ENCODE measurements at regions not wholly inside any gene's neighbourhood (a gene's known extent, or its start where the extent isn't known, plus 50 kb on each side); places are given as distances from the start of the nearest gene placed in this dataset.
"Not testable (repeated sequence)": the region's sequence is repeated elsewhere in the genome, so short reads cannot be mapped to it uniquely, and the experiment has no call there.

DNA sequence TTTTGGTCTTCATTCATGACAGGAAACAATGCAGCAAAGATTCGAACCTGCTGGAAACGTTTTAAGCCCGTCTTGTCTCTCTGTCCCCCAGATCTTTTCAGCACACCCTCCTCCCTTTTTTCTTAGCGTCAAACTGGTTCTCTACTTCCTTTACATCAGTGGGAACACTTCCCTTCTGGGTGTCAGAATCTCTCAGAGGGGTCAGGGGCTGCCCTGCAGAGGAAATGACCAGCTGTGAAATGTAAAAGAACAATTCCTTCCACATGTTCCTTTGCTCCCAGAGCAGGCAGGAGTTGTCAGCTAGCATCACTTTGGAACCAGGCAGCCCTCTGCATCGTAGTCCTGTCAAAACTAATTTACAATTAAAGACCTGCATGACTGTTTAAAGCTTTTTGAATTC, 619.0 kb downstream of the TFAP2A start:
- DNase-seq: no peak

DNA sequence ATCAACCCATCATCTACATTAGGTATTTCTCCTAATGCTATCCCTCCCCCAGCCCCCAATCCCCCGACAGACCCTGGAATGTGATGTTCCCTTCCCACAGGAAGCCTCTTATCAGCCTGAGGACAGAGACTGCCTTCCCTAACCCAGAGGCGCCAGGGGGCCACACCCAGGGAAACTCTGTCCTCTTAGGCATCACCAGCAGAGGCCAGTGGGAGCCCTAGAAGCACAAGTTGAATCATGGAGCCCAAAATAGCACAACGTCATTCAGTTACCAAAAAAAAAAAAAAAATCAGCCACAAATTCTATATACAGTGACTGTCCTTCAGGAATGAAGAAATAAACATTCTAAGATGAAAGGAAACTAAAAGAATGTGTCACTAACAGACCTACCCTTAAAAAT, 625.7 kb downstream of the TFAP2A start:
- no peak for DNase-seq

DNA sequence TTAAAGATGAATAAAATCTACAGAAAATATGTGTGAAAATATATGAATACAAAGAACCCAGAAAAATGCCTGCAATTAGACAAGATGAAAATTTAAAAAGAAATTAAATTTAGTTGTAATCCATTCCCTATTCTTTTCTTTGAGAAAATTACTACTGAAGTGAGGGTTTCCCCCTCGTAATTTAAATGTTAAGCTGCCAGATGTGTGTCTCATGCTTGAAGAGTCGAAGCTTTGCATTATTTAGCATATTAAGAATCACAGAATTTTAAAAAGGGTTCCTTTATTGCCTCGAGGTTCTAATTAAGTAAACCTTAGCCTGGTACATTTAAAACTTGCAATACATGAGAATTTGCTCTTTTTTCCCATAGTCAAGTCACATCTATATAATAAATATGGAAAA, 630.1 kb downstream of the TFAP2A start:
- DNase-seq: no peak

DNA sequence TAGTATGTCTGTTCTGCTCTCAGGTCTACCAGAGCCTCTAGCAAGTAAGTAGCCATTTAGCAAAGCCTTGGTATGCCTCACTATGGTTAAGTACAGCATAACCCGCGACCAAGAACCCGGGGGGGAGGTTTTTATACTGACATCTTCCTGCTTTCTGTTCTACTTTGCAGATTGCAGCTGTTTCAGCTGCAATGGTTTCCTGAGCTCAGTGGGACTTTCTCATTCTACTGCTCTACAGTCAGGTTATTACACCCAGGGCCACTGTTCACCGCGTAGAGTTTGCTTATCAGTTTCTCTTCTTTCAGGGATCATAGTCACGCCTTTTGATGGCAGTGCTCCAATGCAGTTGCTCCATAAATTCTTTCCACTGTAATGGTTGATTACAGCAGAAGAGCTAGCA, 631.3 kb downstream of the TFAP2A start:
- DNase-seq: no peak

DNA sequence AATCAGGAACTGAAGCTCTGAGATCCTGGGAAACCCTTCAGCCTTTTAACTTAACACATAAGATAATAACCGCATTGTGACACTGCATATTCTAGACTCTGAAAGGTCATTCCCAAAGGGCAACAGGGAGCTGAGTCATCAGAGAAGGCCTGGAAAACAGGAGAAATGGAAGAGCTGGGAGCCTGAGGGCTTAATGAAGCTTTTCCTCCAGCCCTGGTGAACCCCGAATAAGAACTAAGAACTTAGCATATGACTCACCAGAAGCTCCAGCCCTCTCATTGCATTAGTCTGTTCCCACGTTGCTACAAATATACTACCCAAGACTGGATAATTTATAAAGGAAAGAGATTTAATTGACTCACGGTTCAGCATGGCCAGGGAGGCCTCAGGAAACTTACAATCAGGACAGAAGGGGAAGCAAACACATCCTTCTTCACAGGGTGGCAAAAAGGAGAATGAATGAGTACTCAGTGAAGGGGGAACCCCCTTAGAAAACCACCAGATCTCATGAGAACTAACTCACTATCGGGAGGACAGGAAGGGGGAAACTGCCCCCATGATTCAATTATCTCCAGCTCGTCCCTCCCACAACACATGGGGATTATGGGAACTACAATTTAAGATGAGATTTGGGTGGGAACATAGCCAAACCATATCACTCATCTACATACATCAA, 648.5 kb downstream of the TFAP2A start:
- no peak for DNase-seq

DNA sequence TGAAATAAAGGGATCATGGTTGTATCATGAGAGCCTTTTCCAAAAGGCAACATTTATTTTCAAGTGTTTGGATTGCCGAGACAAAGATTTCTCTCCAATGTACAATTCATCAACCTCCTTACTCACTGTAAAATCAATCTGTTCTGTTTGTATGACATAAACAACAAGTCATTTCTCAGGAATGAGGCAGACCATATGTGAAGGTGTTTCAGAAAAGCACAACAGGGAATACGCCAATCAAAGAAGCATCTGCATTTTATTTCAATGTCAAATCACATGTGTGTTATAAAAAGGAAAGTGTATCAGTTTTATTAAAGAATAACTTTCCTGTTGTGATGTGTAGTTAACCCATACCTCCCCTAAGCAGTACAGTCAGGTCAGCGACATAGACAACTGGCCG, 653.7 kb downstream of the TFAP2A start:
- DNase-seq: no peak

DNA sequence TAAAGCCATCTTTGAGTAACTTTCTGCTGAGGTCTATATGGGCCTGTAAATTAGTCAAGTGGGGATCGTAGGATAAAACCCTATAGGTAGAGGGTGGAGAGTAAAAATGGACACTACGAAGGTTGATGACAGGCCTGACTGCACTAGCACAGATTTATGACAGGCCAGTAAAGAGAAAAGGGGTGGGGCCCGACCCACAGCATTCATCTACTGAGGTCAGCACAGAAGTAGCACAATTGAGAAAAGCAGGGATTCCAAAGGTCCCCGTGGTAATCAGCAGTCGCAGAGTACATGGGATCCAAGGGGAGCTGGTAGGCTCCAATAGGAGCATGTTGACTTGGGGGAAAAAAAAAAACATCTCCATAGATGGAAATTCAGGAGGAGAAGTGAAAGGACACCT, 660.4 kb downstream of the TFAP2A start:
- DNase-seq: no peak

DNA sequence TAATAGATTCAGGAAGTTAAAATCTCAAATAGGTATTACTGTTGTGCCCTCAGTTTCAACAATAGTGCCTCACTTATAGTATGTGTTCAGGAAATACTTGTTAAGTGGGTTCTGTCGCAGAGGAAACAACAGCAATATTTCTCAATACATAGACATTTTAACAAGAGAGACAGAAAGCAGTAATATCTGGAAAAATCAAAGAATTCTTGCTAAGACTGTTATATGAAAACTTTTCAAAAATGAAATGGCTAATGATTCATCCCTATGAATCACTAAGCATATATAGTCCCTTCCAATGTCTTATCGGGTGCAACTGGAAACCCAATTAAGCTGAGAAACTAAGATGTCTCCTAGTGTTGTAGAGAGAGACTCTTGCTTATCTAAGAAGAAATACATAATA, 668.9 kb downstream of the TFAP2A start:
- no peak for DNase-seq

DNA sequence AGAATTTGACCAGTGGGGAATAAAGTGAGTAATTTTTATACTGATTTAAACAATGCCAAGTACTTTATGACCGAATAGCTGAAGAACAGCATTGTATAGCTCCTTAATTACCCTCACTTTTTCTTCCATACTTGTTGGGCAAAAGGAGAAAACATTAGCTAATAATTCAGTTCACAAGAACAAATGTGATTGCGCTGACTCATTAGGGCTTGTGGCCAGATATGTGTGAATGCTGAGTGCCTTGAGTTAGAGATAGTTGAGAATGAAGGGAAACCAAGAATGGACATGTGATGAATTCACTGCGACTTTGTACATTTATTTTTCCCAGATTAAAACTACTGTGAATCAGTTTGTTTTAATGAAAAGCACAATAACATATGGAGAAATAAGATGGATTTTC, 669.4 kb downstream of the TFAP2A start:
- DNase-seq: no peak

DNA sequence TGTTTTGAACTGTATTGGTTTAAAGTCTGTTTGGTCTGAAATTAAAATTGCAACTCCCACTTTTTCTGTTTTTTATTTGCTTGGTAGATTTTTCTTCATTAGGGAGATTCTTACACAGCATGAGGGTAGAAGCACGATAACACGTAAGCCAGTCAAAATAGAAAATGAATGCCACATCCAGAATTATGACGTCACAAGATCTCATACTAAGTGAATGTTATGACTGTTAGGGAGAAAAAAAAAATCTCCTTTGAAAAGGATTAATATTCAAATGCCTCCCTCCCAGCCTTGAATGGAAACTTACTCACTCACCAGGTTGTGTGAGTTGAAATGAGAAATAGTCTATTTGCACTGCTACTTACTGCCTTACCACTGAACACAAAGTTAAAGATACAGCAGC, 670.8 kb downstream of the TFAP2A start:
- DNase-seq: no peak

DNA sequence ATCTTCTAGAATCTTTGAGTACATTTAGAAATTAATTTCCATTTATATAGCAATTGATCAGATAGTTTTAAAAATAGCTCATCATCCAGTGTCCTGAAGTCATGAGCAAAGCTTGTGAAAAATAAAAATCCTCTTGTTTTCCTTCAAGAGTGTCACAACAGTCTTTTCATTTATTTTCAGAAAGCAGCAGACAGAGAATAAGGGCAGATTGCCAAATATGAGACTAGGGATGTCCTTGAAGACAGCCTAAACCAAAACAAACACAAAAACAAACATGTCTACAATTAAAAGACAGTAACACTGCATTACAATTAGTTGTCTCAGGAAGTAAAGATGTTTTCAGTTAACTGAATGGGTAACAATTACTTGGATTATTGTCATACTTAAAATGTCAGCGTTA, 682.8 kb downstream of the TFAP2A start:
- no peak for DNase-seq

DNA sequence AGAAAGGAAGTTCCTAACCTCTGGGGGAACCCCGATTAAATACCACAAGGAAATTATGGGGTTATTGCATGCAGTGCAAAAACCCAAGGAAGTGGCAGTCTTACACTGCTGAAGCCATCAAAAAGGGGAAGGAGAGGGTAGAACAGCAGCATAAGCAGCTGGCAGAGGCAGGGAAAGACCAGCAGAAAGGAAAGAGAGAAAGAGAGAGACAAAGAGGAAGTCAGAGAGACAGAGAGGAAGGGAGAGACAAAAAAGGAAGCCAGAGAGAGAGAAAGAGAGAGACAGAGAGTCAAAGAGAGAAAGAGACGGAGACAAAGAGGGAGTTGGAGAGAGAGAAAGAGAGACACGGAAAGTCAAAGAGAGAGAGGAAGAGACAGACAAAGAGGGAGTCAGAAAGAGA, 689.1 kb downstream of the TFAP2A start:
- not testable (repeated sequence) for DNase-seq

DNA sequence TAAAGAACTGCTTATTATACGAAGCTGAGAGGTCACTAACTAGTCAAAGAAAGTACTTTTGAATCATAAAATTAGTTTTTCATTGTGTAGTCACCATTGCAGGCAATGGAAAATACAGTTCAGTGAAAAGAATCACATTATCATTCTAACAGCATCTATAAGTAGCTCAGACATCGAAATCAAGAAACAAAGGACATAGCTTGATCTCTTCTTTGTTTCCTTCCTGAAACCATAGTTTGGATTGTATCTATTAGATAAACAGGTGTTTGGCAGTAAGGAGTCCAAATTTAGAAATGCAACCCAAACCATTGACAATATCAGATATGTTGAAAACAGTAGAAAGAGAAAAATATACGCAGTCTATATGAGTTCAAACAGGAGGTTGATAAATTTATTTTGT, 697.3 kb downstream of the TFAP2A start:
- no peak for DNase-seq

DNA sequence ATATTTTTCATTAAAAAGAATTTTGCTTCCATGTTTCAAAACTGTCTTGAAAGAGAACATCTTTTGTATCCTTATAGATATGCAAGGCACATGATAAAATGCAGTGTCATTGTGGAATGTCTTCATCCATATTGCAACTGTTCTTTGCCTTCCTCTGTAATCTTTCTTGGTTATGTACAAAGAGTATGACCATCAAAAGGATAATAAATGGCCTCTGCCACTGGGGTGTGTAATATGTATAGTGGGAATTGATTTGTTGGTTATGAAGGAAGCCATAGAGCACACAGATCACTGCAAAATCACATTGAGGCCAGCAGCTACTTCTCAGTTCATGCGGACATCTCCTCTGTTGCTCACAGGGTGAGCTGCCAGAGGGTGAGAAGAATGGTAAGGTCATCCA, 703.5 kb downstream of the TFAP2A start:
- DNase-seq: no peak

DNA sequence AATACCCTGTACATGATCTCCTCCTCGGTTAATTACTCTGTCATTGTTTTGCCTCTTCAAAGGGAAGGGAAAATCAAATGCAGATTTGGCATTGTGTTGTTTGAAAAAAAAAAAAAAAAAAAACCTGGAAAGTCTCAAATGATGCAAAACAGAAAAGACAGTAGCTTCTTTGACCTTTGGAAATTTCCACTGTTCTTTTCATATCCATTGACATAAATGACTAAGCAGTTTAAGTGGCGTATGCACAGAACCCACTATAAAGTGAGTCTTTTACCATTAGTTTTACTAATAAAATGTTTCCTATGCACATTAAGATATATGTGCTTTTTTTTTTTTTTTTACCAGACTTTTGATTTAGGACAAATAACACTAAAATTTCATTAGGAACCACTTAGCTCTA, 704.3 kb downstream of the TFAP2A start:
- no peak for DNase-seq

DNA sequence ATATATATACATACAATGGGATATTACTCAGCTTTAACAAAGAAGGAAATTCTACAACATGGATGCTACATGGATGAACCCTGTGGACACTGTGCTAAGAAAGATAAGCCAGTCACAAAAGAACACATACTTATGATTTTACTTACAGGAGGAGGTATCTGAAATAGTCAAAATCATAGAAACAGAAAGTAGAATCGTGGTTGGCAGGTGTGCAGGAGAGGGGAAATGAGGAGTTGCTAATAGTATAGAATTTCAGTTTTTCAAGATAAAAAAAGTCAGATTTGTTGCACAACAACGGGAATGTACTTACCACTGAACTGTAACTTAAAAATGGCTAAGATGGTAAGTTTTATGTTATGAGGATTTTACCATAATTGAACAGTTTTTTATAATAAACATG, 706.3 kb downstream of the TFAP2A start:
- DNase-seq: no peak

DNA sequence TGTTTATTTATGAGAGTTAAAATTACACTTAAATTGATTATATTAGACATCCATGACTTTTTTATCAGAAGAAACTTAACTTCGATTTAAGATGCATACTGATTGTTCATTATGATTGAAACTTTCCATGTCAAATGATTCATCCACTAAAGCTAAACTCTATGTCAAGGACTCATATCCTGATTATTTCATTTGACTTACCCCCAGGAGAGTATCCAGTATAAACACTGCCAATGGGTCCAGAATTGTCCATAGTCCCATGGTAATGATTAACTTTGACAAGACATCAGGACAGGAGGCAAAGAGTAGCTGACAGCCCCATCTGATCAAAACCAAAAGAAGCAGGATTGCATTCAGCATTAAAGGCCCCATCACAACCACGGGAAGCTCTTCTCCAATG, 709.9 kb downstream of the TFAP2A start:
- DNase-seq: no peak

DNA sequence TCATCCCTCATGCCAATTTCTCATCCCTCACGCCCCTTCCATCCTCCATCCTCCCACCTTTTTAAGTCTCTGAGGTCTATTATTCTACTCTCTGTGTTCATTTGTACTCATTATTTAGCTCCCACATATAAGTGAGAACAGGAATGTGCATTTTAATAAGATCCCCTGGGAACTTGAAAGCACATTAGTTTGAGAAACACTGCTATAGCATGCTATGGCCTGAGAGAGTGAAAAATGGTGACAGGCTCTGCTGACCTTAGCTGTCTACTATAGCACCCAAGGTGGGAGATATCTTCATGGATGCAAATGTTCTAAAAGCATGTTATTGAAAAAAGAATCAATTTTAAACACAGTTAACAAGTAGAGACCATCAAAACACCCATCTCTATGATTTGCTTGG, 712.0 kb downstream of the TFAP2A start:
- DNase-seq: no peak

DNA sequence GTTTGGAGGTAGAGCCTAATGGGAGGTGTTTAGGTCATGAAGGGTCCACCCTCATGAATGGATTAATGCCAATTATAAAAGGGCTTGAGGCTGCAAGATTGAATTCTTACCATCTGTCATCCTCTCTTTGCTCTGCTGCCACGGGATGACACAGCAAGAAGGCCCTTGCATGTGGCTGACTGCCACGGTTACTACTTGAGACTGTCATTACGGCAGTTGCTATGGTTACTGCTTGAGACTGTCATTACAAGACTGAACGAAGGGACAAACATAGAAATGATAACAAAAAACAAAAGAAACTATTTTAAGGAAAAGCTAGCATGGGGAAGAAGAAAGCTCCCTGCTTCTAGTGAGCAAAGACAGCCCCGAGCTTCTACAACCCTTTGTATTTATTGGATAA, 715.0 kb downstream of the TFAP2A start:
- DNase-seq: no peak

DNA sequence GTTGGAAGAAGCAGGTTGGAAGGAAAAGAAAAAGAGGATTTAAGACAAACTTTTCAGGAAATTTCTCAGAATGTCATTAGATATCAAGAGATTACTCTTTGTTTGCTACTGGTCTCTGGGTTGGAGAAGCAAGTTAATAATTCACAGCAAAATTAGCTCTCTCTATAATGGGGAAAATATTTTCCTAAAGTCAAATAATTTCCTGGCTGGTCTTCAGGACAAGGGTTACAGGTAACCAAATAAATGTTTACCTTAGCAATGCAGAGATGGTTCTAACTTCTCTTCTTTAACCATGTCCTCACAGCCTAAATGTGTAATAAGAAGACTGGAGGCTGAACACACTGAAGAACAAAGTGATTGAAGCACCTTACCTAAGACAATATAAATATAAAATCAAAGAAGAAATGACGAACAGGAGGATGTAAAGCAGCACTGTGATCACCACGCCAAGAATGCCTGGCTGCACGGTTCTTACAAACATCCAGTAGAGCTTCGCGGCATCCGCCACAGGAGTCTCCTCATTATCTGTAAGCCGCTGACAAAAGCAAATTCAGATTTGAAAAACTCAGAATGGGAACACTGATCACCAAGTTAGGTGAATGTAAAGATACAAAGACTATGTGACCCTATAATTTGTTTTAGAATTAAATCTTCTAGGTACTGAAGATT, 717.5 kb downstream of the TFAP2A start:
- DNase-seq: no peak

DNA sequence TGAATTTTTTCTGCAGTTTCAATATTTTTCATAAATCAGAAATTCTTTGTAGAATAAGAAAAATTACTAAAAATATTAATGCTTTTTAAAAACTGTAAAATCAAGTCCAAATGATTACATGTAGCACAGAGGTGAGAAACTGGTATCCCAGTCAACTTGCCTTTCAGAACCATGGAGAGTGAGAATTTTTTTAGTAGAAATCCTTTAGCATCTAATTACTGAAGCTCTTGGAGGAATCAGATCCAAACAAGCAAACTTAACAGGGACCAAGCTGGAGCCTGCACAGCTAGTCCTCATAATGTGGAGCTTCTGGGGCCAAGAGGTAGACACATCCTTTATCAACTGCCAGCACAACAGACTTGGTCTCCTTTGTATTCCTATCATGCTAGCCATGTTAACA, 724.5 kb downstream of the TFAP2A start:
- DNase-seq: no peak

DNA sequence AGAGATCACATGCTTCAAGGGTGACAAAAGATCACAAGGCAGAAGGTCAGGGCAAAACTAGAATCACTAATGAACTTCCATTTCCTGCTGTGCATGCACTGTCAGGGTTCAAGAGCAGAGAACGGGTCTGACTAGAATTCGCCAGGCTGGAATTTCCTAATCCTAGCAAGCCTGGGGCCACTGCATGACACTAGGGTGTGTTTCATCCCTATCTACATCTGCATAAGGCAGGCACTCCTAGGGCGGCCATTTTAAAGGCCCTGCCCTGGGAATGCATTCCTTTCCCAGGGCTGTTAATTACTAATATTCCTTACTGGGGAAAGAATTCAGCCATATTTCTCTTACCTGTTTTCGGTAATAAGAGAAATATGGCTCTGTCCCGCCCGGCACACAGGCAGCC, 734.1 kb downstream of the TFAP2A start:
- DNase-seq: not testable (repeated sequence)

DNA sequence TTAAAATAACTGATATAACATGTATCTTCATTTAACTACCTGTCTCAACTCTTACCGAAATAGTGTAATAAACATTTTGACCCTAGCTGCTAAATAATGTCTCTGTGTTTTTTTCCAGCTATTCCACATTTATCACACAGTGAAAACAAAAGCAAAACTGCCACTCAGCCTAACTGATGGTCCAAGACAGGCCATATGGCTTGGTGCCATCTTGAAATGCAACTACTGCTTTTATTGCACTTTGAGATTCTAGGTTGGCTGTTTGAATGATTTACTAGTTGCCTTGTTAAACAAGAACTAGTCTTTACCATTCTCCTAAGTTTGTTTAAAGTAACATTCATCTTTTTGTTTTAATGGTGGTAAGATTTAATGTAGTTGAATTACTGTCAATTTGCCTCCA, 739.8 kb downstream of the TFAP2A start:
- no peak for DNase-seq

DNA sequence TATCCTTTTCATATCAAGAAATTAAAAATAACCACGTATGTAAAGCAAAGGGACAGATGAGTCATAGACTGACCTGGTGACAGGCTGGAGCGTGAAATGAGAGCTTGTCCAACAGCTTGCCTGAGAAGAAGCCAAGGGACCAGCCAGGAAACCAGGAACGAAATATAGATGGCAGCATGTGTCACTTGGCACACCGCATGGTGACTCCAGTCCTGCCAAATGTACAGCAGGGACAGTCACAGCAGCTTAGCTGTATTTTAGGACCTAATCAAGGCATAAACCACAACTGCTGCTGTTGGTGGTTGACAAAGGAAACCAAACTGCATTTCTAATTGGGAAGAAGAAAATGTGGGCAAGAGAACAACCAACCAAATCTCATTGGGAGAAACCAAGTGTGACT, 755.0 kb downstream of the TFAP2A start:
- no peak for DNase-seq

DNA sequence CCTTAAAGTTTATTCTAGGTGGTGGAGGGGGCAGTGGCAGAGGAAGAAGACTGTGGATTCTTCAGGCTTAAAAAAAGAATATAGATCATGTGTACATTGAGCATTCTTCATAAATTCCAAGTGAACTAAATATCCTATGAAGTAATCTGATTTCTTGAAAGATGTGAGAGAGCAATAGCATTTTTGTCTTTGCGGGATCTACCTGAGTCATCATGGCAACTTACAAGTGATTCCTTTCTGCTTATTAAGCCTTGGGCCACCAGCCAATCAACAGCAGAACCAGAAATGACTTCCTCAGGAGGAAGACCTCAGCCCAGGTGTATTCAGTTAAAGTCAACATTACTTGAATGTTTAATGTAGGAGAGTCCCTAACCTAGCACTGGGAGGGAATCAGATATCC, 756.9 kb downstream of the TFAP2A start:
- no peak for DNase-seq

Data from stimulated activated CD4-positive, alpha-beta T cell treated with anti-CD3 and anti-CD28 coated beads, Interleukin-2, amount 100 ng/mL, for 24 hours (primary cell).